Endodermal cell (in vitro differentiated cells): ENCODE measurements at regions not wholly inside any gene's neighbourhood (a gene's known extent, or its start where the extent isn't known, plus 50 kb on each side); places are given as distances from the start of the nearest gene placed in this dataset.

Source experiments
- DNase-seq: peaks from one replicate; pipeline ENCODE4 v3.0.0-alpha.2; 2017
- H3K27ac ChIP-seq: 2 replicates; pipeline ENCODE4 v1.5.1; 2013; ENCODE audit warnings: mild to moderate bottlenecking, low read depth, low read length, moderate library complexity
- H3K27me3 ChIP-seq: 2 replicates; pipeline ENCODE4 v1.6.1; 2013; ENCODE audit warnings: mild to moderate bottlenecking, low read length, moderate library complexity; ENCODE audit not compliant: insufficient read depth, control insufficient read depth, poor library complexity, severe bottlenecking
- H3K36me3 ChIP-seq: 2 replicates; pipeline ENCODE4 v1.7.0; 2013; ENCODE audit warnings: mild to moderate bottlenecking, low read length, moderate library complexity; ENCODE audit not compliant: control insufficient read depth, insufficient read depth
- H3K4me1 ChIP-seq: one replicate; pipeline ENCODE4 v1.7.0; 2013; ENCODE audit warnings: low read length; ENCODE audit not compliant: control insufficient read depth, insufficient read depth
- H3K4me3 ChIP-seq: 2 replicates; pipeline ENCODE4 v1.5.1; 2013; ENCODE audit warnings: mild to moderate bottlenecking, low read length, moderate library complexity
- H3K9ac ChIP-seq: 2 replicates; pipeline ENCODE4 v1.6.1; 2013; ENCODE audit warnings: mild to moderate bottlenecking, low read length, moderate library complexity; ENCODE audit not compliant: poor library complexity, severe bottlenecking; ENCODE audit errors: extremely low read depth
- H3K9me3 ChIP-seq: 2 replicates; pipeline ENCODE4 v1.6.1; 2013; ENCODE audit warnings: mild to moderate bottlenecking, low read length, moderate library complexity; ENCODE audit not compliant: control insufficient read depth
- H3K27ac Mint-ChIP-seq: 2 replicates; pipeline ENCODE4 v1.8.0; 2020; ENCODE audit warnings: mixed read lengths
- H3K27me3 Mint-ChIP-seq: 2 replicates; pipeline ENCODE4 v1.8.0; 2021; ENCODE audit warnings: mild to moderate bottlenecking, mixed read lengths; ENCODE audit not compliant: insufficient read depth
- H3K36me3 Mint-ChIP-seq: 2 replicates; pipeline ENCODE4 v1.8.0; 2020; ENCODE audit warnings: low read depth, mixed read lengths
- H3K4me1 Mint-ChIP-seq: 2 replicates; pipeline ENCODE4 v1.8.0; 2020; ENCODE audit warnings: mixed read lengths
- H3K4me3 Mint-ChIP-seq: 2 replicates; pipeline ENCODE4 v1.8.0; 2020; ENCODE audit warnings: mild to moderate bottlenecking, moderate library complexity, mixed read lengths
- H3K9me3 Mint-ChIP-seq: 2 replicates; pipeline ENCODE4 v1.8.0; 2020; ENCODE audit warnings: mild to moderate bottlenecking, mixed read lengths
- WGBS, 2 experiments: methylation state at CpG; one replicate each; pipeline versions ENCODE4 v1.1.5 to v1.1.7; 2013; ENCODE audit warnings: missing lambda C conversion rate in 2 of 2, mixed read lengths in 1 of 2; ENCODE audit not compliant: insufficient coverage in 1 of 2, insufficient read length in 1 of 2; 5-methylcytosine and 5-hydroxymethylcytosine counted together
- TF ChIP-seq, protein P1 (sequence below): fragments of 200-600 bp; sonication (generic); conservative IDR thresholded peaks from 2 replicates; pipeline ENCODE4 v1.5.0; 2021; ENCODE audit warnings: antibody characterized with exemption, mild to moderate bottlenecking

DNA sequence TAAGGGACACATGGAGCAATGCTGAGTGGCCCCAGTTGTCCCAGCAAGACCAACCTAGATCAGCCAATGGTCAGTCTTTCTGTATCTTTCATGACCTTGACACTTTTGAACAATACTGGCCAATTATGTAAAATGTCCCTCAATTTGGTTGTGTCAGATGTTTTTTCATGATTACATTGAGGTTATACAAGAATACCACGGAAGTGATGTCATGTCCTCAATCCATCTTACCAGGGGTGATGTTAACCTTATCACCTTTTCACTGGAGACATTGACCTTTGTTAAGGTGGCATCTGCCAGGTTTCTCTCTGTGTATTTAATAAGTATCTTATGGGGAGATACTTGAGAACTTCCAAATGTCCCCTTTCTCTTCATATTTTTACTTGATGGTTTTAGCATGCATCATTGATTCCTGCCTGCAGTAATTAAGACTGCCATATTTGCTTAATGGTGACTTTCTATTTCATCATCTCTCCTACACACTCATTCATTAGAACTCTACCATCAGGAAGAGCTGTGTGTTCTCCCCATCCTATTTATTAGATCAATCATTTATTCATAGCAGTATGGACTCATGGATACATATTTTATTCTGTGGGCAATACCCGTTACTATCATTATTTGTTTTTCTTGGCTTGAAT is 64.7 kb upstream of the RFLNA start:
- Mint-ChIP-seq H3K9me3 (peaks cover 22% of the 10 kb centered on the region), H3K4me3 (no peak overlapping the region), H3K27ac (no peak overlapping the region), H3K4me1 (peaks cover 20% of the 10 kb centered on the region), H3K27me3 (peaks cover 13% of the 10 kb centered on the region), H3K36me3 (no peaks in the 10 kb centered on the region)
- no peak overlapping the region for H3K9ac ChIP-seq
- no peaks in the 10 kb centered on the region for H3K27me3 ChIP-seq
- H3K4me1 ChIP-seq: peaks cover 9% of the 10 kb centered on the region
- H3K36me3 ChIP-seq: no peaks in the 10 kb centered on the region
- no peak for DNase-seq
- H3K9me3 ChIP-seq: peaks cover 10% of the 10 kb centered on the region
- TF ChIP-seq, protein P1, sequence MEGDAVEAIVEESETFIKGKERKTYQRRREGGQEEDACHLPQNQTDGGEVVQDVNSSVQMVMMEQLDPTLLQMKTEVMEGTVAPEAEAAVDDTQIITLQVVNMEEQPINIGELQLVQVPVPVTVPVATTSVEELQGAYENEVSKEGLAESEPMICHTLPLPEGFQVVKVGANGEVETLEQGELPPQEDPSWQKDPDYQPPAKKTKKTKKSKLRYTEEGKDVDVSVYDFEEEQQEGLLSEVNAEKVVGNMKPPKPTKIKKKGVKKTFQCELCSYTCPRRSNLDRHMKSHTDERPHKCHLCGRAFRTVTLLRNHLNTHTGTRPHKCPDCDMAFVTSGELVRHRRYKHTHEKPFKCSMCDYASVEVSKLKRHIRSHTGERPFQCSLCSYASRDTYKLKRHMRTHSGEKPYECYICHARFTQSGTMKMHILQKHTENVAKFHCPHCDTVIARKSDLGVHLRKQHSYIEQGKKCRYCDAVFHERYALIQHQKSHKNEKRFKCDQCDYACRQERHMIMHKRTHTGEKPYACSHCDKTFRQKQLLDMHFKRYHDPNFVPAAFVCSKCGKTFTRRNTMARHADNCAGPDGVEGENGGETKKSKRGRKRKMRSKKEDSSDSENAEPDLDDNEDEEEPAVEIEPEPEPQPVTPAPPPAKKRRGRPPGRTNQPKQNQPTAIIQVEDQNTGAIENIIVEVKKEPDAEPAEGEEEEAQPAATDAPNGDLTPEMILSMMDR: no peak
- 92 to 94% methylated on average over 2 of the region's 2 CpGs for WGBS, 2 experiments
- H3K27ac ChIP-seq: no peak overlapping the region
- no peak overlapping the region for H3K4me3 ChIP-seq

DNA sequence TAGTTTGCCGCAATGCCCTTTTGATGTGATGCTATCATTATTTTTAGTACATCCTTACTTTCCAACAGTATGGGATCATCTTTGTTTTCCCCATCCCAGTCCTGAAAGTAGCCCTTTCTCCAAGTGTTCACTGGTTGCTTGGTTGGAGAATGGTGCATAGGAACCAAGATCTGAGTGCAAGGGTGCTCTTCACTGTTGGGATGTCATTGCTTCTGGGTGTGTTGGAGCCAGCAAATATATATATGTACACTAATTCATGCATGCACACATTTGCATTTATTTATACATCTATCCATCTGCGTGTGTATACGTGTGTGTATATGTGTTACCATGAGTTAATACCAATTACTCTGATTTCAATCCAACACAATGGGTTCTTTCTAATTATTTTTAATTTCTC is 64.1 kb upstream of the RFLNA start:
- H3K9me3 Mint-ChIP-seq: peaks cover 22% of the 10 kb centered on the region
- peaks cover 15% of the 10 kb centered on the region for H3K27me3 Mint-ChIP-seq
- no peak overlapping the region for H3K27ac ChIP-seq
- no peak overlapping the region for H3K27ac Mint-ChIP-seq
- H3K27me3 ChIP-seq: no peaks in the 10 kb centered on the region
- H3K9me3 ChIP-seq: peaks cover 10% of the 10 kb centered on the region
- peaks cover 20% of the 10 kb centered on the region for H3K4me1 Mint-ChIP-seq
- TF ChIP-seq, protein P1: no peak
- no peak for DNase-seq
- H3K4me3 Mint-ChIP-seq: no peak overlapping the region
- H3K36me3 ChIP-seq: no peaks in the 10 kb centered on the region
- no peak overlapping the region for H3K9ac ChIP-seq
- no peaks in the 10 kb centered on the region for H3K36me3 Mint-ChIP-seq
- 90% methylated on average over 1 of the region's 3 CpGs; no CpG with 5 or more reads in 1 of the 2 experiments for WGBS, 2 experiments
- H3K4me3 ChIP-seq: no peak overlapping the region
- H3K4me1 ChIP-seq: peaks cover 9% of the 10 kb centered on the region

DNA sequence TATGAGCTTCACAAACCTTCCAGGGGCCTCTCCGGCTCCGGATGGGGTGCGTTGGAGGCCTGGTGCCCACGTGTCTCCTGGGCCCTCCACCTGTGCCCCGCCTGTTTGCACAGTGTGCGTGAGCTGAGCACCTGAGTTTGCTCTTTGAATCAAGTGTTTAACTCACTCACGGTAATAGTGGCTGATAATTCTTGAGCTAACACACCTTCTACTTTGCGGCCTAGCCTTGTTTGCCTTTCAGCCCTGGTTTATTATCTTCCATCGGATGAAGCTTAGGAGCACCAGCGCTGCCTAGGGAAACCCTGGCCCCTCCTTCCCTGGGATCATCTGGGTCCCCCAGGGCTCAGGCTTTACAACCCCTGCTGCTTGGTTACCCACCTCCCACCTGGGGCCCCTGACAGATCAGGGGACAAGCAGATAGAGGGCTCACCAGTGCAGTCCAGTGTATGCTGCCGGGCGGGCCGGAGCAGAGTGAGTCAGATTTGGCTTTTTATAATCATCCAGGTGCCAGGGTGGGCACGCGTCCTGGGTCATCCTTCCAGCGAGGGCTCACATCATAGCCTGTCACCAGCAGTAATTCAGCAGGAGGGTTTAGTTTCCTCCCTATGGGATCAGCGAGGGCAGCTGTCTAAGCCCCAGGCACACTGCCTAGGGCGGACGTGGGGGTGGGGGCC is 62.8 kb upstream of the RFLNA start:
- Histone ChIP-seq H3K27me3 (no peaks in the 10 kb centered on the region), H3K9ac (no peak overlapping the region), H3K27ac (no peak overlapping the region), H3K4me1 (peaks cover 9% of the 10 kb centered on the region), H3K36me3 (no peaks in the 10 kb centered on the region), H3K9me3 (peaks cover 10% of the 10 kb centered on the region), H3K4me3 (no peak overlapping the region)
- TF ChIP-seq, protein P1: no peak
- WGBS, 2 experiments: 89 to 94% methylated on average over 17 to 19 of the region's 19 CpGs
- Mint-ChIP-seq H3K4me3 (no peak overlapping the region), H3K36me3 (no peaks in the 10 kb centered on the region), H3K9me3 (peaks cover 22% of the 10 kb centered on the region), H3K27ac (no peak overlapping the region), H3K27me3 (peaks cover 11% of the 10 kb centered on the region), H3K4me1 (peaks cover 20% of the 10 kb centered on the region)
- no peak for DNase-seq
